GM19452 (cell line): ENCODE measurements at regions not wholly inside any gene's neighbourhood (a gene's known extent, or its start where the extent isn't known, plus 50 kb on each side); places are given as distances from the start of the nearest gene placed in this dataset.
"Not testable (repeated sequence)": the region's sequence is repeated elsewhere in the genome, so short reads cannot be mapped to it uniquely, and the experiment has no call there.

Experiments used
- ATAC-seq: cut with Tn5 transposase; IDR thresholded peaks from one replicate; pipeline ENCODE4 v1.9.1; 2021; ENCODE audit not compliant: unreplicated experiment

DNA sequence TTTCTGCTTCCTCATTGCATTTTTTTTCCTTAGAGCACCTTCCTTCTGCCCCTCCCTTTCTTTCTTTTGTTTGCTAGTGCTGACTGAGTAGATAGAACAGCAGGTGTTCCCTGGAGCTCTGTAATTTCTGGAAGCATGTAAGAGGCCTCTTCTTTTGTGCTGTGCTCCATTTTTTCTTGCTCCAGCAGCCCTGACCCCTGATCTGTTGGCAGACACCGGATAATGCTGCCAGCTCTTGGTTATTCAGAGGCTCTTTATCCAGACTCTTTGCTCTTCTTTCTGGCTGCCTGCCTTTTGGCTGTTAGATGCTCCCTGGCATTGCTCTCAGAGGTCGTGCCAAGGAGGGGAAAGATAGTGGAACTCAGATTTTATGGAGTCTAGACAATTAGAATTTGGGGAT is 104.4 kb upstream of the RBMS3 start:
- no peak for ATAC-seq

DNA sequence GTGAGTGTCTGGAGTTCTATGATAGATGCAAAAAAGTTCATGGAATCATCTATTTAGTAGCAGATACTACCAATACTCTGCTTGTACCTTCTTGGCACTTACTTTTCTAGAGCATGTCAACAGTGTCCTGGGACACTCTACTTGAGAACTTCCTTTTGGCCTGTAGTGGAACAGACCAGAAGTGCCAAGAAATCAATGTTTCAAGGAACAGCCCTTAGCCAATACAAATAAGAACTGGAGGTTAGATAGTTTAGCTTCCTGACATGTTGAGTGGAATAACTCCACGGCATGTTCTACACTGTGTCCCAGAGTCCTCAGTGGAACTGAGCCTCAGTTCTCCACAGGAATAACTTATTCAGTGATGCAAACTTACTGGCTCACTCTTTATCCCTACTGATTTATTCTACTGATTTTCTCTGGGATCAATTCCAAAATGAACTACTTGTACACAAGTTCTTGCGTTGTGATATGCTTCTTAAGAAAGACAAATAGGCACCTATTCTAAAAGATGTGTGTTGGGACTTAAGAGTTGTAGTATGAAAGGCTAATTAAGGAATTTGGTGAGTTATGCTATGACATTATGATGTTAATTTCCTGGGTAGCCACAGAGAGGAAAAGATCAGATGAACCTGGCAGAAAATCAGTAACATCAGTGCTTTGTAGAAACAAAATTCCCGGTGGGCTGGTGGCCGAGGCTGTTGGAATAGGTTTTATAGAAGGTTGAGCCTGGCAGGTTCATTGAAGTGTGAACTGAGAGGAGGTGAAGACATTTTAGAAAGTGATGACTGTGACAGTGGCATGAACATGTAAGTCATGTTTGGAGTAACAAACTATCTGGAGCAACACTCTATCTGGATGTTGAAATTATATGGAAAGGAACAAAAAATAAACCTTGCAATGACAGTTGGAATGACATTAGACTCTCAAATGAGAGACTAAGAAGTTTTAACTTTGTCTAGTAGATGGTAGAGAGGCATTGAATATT is 101.8 kb upstream of the RBMS3 start:
- no peak for ATAC-seq

DNA sequence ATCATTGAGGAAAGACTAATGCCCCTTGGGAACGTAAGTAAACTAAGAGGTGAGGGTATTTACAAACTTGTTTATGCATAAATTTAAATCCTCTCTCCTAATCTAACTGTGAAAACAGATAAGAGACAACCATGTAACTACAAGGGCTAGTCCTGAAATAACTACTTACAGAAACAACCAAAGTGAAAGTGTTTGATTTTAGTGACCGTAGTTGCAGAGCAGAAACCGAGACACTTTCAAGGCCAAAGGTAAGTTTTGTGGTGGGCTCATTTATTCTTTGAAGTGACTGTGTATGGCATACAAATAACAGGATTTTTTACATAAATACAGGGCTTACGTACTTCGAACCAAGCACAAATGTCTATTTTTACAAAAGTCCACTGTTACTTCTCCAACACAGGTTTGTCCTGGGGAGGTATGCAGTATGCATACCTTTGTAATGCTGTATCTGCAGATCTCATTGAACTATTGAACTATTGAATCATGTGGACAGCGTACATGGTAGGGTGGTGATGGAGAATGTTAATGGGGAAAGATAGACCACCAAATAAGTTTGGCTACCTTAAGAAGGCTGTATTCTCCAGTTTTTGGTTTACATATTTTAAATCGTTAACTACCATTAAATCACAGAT is 99.6 kb upstream of the RBMS3 start:
- no peak for ATAC-seq

DNA sequence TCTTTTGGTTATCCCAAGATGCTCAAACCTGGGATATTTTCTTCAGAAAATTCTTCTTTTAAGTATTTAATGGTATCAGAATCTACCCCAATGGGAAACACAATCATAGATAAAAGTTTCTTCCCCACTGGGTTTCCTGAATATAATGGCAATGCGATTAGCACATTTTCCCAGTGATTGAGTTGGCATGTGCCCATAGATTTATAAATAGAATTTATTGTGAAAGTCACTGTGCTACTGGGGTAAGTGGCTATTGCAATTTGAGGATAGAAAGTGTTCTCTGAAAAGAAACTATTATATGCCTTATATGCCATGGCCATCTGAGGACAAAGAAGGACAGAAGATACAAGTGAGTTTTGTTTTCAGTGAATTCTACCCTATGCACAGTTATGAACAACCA is 99.0 kb upstream of the RBMS3 start:
- no peak for ATAC-seq

DNA sequence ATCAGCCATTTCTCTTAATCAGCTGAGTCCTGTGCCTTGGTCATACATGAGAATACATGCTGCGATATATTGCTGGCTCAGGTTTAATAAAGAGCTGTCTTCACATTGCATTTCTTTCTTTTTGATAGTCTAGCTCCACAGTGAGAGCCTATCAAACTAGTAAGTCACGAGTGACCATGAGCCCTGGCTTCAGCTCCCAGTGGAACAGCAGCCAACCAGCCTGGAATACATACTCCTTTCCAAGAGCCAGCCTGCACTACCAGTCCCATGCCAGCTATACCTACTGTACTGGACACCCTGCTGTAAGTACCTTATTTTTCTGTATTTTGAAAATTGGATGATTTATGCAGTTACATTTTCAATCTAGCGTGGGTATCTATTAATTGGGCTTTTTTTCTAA is 98.0 kb upstream of the RBMS3 start:
- not testable (repeated sequence) for ATAC-seq

DNA sequence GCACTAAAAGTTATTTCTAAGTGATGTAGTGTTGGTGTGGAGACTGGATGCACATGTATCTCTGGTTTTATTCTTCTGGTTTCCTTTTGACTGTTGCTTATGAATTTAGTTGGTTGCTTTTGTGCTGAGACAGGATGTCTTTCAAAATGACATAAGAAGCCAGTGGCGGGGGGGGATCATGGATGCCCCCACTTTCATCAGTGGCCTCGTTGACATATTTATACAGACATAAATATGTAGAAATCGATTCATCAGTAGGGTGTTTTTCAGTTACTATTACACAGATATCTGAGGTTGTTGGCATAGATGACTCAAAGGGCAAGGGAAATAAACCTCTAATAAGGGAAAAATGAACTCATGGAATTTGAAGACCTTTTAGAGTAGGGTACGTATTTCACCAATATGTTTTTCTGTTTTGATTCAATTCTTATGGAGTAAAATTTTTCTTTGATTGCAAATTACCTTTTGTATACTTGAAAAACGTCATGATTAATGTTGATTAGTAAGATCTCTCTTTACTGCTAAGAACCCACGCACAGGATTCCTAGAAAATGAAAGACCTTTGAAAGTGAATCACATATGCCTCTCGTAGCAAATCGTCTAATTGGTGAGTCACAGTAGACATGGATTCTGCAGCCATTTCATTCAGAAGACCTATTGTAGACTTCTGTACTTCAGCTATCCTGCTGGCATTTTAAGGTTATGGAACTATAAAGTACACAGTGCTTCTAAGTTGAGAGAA is 97.4 kb upstream of the RBMS3 start:
- no peak for ATAC-seq

DNA sequence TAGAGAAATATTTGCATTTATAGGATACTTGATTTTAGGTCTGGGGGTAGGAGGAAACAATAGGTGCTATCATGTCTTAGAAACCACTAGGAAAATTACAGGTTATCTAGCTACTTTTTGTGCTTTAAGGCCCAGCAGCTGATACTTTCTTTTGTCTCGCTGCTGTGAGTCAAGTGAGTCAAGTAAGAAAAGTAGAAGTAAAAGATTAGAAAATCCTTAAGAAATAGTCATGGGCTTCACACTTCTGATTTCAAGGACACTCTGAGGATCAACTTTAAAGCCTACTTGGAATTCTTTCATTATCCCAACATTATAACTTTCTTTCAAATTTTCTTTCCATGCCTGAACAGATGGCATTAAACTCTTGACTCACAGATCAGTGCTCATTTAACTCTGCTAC is 95.2 kb upstream of the RBMS3 start:
- no peak for ATAC-seq

DNA sequence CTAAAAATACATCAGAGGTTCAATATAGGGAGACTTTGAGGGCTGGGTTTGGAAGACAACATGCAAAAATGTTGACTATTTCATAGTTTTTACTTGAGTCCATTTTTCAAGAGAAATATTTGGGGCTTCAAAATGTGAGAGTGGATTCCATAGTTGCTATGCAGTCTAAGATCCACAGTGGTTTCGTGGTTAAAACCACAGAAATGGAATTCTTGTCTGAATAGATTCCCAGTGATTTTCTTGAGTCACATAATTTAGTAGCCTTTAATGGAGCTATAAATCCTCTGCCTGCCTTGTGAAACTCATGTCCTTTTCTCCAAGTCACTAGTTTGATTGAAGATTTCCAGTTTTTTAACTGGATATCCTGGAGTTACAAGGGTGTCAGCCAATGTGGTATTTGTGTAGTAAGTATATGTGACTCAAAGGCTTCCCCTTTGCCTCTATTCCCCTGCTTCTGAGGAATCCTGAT is 94.7 kb upstream of the RBMS3 start:
- no peak for ATAC-seq

DNA sequence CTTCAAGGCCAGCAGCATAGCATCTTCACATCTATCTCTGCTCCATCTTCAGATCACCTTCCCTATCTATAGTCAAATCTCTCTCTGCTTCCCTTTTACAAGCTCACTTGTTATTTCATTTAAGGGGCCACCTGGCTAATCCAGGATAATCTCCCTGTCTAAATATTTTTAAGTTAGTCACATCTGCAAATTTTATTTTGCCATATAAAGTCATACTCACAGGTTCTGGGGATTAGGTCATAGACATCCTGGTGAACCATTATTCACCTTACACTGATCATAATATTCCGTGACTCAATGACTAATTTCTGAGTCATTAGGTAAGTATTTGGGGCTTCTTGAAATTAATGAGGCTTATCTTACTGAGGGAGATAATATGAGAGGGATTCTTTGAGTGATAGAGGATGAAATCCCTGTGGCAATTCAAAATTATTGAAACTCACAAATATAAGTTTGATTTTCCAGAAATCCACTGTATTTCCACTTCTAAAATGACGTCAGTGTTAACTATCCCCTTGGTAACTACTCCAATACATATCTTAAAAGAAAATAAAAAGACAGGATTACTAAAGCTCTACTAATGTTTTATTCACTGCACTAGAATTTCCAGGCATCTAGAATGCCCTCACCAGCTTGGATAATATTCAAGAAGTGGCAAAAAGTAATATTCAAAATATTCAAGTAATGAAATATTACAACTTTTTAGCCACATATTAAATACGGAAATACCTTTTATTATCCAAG is 93.7 kb upstream of the RBMS3 start:
- no peak for ATAC-seq

DNA sequence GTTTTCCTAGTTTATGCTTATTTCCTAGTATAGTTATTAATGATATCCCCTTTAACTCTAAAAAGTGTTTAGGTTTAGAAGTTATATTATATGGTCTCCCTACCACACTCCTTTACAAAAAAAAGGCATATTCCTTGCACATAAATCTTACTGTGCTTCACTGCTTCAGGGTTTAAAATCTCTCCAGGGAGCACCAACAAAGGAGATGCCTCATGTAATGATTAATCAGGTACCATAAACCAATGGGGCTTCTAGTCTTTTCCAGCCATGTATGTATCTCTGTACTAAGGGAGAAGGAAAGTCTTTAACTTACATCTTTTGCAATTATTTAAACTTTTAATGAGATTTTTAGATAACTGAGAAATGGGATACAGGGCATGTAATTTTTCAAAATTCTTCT is 91.5 kb upstream of the RBMS3 start:
- ATAC-seq, result no peak

DNA sequence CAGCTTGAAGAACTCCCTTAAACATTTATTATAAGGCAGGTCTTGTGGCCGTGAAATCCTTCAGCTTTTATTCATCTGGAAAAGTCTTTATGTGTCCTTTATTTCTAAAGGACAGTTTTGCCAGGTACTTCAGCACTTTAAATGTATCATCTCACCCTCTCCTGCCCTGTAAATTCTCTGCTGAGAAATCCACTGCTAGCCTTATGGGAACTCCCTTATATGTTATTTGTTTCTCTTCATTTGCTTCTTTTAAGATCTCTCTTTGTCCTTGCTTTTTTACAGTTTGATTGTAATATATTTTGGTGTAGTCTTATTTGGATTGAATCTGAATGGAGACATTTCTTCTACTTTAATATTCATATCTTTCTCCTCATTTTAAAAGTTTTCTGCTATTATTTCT is 86.7 kb upstream of the RBMS3 start:
- ATAC-seq, result no peak

DNA sequence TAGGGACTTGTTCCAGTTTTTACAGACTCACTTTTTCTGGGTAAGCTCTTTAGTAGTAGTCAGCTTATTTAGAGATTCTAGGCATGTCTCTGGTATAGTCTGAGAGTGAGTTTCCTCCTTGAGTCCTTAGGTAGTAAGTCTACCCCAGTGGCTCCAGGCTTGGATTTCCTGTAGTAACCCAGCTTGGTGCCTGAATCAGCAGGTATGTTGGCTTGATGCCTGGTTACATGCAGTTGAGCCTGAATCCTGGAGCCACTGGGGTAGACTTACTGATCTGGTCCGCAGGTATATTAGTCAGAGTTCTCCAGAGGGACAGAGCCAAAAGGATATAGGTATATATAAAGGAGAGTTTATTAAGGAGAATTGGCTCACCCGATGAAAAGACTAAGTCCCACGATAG is 85.8 kb upstream of the RBMS3 start:
- ATAC-seq, result no peak

DNA sequence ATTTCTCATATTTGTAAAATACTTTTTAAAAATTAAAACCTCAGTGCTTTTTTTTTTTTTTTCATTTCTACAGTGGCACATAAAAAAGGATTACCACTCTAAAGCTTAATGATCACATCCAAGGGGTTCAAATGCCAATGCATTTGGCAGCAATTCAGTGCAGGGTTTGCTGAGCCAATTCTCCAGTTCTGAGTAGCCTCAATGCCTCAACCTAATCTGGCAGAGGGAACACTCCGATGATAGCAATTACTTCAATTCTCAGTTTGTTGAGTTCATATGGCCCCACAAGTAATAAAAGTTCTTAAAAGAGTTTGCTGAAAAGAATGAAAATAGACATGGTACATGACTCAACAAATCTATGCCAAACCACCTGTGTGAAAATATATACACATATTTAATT is 79.3 kb upstream of the RBMS3 start:
- no peak for ATAC-seq

DNA sequence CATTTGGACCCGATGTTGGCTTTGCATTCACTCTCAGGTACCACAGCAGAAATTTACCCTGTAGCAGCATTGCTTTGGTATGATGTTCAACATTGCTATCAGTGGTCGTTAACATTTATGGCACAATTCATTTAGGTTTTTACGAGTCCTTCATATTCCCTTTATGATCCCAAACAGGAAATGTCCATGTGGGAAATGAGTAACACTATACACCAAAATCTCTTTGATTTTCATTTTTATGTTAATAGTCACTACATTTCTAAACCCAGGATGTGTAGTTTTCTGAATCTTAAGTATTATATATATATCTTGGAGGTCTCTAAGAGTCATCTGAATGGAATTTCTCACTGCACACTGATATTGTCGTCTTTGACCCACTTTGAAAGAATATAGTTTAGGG is 78.5 kb upstream of the RBMS3 start:
- no peak for ATAC-seq

DNA sequence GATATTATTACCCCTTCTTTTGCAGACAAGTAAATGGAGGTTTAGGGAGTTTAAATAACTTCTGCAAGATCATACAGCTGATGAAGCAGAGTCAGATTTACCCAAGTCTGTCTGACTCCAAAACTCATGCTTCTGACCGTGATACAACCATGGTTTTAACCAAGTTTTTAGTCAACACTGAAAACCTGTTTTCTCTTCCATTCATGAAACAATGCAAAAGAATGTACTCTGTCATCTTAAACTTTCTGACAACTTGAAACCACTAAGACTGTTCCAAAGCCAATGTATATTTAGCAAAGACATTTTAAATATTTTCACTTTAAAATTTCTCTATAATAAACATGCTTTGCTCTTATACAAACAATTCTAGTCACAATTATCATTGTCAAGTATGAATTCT is 77.0 kb upstream of the RBMS3 start:
- ATAC-seq, result no peak

DNA sequence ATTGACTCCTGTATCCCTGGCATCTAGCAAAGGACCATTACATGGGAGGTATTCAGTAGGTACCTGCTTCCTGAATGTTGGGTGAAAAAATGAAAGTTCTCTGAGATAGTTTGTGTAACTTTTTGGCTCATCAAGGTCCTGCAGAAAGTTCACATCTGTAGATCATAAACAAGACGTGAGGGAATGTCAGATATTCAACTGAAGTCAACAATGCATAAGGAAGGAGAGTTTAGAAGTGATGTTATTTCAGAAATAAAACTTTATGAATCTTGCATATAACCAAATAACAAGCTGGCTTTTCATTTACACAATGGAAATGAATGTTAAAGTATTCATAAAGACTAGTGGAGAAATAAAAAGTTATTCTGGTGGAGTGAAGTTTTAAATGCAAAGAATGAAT is 73.4 kb upstream of the RBMS3 start:
- ATAC-seq, result no peak

DNA sequence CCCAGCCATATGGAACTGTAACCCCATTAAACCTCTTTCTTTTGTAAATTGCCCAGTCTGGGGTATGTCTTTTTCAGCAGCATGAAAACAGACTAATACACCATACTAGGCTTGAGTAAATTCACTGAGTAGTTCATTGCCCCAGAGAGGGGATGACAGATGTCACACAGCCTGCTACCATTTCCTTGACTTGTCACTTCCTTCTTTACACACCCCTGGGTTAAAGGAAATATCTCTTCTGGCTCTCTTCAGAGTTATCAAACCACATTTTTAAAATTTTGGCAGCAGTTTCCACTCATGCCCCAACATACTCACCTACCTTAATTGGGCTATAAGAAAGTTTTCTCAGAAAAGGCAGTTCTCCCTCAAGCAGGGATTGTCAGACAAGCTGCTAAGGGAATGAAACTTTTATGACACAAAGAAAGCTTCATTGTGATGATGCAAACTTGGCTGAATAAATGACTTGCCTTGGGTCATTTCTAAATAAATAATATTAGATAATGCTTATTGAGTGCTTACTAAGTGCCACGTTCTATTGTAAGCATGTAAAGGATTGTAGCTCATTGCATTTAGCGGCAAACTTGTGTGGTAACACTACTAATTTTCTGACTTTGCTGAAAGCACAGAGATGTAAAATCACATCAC is 68.0 kb upstream of the RBMS3 start:
- no peak for ATAC-seq

DNA sequence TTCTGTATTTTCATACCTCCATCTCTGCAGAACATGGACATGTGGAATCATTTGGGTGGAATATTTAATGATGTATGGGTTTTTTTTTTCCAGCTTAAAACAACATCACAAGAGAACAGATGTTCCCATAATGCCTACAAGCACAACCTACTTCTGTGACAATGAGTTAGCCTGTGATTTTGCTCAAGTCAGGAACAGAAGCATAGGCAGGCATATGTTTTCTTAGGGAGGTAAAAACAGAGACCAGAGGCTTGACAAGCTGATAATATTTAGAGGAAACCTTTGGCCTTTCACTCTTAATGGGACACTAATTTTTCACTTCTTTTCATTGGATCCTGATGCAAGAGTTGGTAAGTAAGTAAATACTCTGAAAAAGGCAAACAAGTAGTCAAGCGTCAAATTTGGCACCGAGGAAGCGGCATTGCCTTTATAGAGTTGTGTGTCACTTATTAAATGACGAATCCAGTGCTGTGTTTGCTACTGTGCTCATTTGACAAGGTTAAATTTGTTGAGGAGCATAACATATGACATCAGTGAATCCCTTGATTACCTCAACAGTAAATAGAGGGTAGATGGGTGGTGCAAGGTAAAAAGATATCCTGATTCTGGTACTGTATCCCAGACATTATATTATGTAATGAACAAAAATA is 66.7 kb upstream of the RBMS3 start:
- no peak for ATAC-seq

DNA sequence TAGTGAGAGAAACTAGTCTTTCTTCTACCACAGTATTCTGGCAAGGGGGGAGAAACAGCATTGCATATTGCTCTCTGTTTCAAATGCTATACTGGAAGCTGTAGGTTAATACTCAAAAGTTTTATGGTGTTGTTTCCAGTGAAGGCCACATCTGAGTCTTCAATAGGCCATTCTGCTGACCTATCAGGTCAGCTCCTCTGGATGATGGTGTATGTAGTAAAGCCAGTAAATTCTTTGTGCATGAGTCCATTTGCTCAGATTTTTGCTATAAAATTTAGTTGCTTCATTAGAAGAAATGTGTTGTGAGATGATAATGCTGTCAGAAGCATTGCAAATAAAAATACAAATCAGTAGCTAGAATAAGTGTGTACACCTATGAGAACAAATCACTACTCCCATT is 64.9 kb upstream of the RBMS3 start:
- no peak for ATAC-seq

DNA sequence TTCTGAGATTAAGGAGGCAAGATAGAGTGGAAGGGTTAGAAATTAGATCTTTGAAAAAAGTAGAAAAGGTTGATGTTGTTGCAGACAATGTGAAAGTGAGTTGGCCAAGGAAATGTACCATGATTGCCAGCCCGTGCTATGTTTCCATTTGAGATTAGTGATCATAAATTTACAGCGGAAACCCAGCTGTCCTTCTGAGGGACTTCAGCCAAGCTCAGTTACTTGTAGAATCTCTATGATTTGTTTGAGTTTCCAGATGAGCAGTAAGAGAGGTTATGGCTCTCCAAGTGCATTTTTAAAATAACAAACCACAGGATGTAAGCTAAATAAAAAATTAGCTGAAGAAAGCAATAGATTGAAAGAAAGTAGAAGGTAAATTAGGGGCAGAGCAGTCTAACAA is 54.2 kb upstream of the RBMS3 start:
- ATAC-seq, result no peak
